HK-2 (cell line): ENCODE measurements at regions not wholly inside any gene's neighbourhood (a gene's known extent, or its start where the extent isn't known, plus 50 kb on each side); places are given as distances from the start of the nearest gene placed in this dataset.

ENCODE experiments used
- DNase-seq: peaks from one replicate; pipeline ENCODE4 v3.0.0-alpha.2; 2018; ENCODE audit not compliant: unreplicated experiment

DNA sequence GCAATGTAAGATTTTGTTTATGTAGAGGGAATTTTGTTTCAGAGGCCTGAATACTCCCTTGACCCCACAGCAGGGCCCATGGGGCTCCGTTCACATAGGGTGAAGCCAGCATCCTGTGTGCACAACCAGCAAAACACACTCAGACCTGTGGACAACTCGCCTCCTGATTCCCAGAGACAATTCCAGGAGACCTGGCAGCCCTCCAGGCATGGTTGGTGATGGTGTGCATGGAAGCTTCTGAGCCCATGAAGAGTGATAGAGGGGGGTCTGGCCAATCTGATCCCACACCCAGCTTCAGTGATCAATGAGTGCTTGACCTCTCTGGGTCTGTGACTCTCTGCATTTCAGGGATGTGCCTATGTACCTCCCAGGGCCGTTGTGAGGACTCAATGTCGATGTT, 91.0 kb upstream of the RAB6C start:
- no peak for DNase-seq

DNA sequence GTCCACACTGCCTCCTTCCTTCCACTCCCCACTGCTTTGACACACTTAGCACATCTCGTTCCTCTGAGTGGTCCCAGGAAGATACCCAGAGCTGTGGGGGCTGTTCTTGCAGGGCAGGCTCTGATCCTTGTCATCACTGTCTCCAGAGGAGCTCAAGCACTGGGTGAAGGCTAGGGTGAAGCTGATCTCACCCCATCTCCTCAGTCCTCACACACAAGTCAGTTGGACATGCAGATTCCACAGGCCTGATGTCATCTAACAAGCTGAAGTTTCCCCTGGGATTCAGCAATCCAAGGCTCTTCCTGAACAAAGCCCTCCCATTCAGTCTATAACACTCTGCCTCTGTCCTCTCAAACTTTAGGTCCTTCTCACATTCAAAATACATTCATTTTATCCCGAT, 90.6 kb upstream of the RAB6C start:
- no peak for DNase-seq

DNA sequence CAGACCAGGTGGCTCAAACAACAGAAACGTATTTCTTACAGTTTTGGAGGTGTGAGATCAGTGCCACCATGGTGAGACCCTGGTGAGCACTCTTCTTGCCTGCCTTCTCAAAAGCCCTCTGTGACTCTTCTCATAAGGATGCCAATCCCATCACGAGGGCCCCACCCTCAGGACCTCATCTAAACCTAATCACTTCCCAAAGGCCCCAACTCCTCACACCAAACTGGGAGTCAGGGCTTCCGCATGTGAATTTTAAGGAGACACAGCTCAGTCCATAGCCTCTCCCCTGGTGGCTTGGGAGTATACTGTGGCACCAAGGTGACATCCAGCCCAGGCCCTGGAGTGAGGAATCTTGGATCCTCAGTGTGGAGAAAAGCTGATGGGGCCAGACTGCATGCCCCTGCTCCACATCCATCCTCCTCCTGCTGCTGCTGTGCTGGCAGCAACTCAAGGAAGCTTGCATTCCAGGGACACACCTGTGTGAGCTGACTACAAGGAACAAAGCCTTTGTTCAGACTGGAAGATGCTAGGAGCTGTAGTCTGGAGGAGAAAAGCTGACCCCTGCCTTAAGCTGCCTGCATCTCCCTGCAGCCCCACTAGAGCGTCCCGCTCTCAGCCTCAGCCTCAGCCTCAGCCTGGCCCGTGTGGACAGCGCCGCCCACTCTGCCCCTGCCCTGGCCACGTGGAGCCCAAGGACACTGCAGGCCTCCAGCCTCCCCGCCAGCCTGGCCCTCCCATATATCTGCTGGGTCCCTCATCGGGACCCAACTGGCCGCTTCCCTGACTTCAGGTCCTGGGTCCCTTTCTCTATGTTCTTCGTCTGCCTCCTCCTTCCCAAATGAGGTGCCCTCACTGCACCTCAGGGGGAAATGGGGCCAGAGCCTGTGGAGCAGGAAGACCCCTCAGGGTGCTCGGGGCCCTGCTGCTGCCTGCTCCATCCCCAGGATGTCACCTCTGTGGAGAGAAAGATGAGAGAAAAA, 87.8 kb upstream of the RAB6C start:
- no peak for DNase-seq

DNA sequence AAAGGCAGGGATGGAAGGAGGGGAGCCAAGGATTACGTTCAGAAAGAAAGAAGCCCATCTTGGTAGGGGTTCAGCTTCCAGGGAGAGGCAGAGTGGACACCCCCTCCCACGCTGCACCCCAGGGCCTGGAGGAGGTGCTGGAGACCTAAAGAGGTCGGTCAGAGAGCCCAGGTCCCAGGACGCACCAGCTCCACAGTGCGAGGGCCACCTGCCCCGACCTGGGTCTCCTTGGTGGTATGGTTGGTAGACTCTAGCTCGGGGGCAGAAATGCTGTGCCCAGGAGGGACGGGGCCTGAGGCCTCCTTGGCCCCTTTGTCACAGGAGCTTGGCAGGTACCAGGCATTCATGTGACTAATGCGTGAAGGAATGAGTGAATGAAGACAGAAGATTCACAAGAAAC, 87.1 kb upstream of the RAB6C start:
- DNase-seq = no peak

DNA sequence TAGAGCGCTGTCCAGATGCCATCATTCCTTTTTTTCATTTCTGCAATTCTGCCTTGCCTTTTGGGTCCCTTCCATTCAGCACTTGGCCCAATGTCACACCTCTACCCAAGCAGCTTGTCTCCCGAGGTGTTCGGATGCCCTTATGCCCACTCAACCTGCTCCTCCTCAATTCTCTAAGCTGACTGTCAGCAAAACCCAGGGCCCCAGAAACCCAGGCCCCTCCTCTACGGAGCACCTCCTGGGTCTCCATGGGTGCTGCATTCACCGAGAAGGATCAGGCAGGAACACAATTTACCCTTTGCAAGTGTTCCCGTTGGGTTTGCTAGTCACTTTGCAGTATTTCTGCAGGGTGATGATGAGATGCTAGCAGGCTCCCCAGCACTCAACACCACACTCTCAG, 86.7 kb upstream of the RAB6C start:
- DNase-seq = no peak

DNA sequence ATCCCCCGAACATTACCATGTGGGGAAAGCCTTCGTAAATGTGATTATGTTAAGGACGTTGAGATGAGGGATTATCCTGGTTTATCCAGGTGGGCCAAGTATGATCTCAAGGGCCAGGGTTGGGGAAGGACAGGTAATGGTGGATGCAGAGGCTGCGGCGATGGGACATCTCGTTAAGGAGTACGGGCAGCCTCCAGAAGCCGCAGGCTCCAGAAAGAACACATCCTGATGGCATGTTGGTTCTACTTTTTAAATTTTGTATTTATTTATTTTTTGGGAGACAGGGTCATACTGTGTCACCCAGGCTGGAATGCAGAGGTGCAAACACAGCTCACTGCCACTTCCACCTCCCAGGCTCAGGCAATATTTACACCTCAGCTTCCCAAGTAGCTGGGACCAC, 86.2 kb upstream of the RAB6C start:
- no peak for DNase-seq

DNA sequence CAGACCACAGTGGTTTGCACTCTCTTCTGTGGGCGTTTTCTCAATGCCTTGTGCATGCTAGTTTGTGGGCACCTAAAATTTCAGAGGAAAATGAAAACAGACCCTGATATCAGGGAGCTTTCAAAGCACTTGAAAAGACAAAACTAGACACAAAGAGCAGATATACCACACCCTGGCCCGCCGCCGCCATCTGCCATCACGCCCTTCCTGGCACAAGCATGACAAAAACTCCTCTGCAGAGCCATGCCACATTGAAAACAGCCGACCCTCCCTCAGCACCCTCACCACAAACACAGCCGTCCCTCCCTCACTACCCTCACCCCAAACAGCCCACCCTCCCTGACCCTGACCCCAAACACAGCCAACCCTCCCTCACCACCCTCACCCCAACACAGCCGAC, 84.8 kb upstream of the RAB6C start:
- no peak for DNase-seq

DNA sequence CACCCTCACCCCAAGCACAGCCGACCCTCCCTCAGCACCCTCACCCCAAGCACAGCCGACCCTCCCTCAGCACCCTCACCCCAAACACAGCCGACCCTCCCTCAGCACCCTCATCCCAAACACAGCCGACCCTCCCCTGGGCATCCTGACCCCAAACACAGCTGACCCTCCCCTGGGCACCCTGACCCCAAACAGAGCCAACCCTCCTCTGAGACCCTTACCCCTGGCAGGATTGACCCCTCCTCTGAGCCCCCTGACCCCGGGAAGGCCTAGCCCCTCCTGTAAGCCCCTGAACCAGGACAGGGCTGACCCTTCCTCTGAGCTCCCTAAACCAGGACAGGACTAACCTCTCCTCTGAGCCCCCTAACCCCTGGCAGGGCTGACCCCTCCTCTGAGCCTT, 84.4 kb upstream of the RAB6C start:
- no peak for DNase-seq

DNA sequence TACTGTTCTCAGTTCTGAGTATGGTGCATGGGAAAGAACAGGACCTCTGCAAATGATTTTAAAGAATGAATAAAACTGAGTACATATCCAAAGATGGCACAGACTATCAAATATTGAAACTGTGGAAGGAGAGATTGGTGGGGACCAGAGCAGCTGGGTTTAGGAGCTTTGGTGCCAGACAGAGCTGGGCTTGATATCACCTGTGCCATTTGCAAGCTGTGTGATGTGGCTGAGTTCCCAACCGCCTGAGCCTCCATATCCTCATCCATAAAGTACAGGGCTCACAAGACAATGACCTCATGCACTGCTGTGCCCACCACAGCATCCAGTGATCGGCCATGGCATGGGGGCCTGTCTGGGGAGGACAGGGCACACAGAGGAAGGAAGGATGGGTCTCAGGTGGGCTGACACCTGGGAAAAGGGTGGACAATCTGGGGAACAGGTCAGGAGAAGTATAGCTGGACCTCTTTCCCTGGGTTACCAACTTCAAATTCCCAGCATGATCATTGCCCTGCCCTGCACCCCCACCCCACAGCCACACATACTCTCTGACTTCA, 83.9 kb upstream of the RAB6C start:
- no peak for DNase-seq

DNA sequence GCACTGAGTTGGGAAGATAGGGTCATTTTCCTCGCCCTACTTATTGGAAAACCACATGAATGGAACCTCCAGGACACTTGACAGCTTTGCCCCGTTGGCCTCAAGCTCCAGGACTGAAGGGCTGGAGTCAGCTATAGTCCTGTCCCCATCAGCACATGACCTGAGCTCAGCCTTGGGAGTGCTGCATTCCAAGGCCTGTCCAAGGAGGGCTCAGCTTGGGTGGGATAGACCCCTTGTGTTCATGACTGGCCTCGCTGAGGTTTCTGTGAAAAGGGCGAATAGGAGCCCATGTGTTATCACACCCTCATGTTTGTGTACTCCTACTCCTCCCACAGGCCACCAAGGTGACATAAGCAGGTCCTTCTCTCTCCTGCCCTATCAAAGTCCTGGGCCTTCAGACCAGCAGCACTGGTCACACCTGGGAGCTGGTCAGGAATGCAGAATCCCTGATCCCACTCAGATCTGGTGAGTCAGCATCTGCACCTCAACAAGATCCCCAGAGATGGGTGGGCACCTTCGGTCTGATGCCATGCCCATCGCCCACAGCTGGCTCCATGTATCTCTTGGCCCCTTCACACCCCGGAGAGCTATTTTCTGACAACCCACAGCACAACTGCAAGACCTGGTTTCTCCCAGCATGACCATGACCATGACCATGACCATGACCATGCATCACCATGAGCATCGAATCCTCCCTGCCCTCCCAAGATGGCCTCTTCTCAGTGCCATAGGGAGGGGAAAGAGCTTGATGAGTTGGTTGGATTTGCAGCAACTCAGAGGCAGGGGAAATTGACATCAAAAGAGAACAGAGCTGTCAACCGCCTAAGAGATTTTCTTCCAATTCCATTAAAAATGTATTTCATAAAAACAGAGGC, 83.0 kb upstream of the RAB6C start:
- no peak for DNase-seq

DNA sequence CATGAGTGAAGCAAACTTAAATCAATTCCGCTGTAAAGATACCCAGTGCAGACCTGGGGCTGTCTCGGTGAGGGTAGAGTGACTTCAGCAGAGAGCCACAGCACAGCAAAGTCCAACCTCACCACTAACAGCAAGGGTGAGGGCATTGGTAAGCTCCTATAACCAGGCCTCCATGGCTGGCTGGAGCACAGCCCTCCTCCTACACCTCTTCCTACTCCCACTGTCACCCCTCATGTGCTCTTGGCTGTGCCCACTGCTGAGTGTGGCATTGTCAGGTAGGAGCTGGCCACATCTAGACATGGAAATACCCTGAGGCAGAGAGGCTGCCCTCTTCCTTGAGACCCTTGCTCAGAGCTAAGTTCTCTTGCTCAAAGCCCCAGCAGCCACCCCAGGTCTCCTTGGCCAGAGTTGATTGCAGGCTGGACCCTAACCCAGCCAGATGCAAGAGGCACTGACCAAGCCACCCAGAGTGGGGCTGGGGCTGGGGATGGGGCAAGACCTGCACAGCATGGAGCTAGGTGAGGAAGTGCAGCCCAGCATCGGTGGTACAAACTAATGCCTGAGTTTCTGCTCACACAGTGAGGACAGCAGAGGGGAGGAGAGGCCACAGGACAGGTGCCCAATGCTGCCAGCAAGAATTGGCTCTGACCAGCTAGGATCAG, 77.6 kb upstream of the RAB6C start:
- DNase-seq = no peak

DNA sequence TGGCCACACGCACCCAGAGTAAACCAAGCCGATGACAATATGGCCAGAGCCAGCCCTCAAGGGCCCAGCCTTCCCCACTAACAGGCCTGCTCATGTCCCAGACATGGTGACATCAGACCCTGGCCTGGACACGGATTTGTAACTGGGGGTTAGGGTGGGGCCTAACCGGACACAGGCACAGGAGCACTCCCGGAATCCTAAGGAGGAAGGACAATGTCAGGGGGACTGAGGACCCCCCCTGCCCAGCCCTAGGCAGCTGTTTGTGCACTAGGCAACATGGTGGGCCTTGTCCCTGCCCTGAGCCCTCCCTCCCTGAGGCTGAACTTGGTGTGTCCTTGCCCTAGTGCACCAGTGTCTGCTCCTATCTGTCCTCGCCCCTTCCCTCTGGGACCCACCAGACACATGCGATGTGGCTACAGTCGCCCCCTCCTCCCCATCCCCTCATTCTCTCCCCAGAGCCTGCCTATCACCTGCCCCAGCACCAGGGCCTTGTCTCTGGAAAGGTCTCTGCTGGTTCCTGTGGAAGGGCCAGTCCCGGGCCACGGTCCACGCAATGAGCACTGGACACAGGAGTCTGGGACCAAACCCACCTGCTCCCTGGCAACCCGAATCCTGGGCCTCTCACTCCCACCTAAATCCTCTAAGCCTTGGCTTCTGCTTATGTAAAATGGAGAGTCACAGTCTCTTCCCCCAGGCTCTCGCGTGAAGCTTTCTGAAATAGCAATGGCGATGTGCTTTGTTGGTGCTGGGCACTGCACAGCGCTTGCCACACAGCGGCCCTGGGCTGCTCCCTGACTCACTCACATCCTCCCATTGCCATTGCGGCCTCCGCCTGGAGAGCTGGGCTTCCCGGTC, 76.5 kb upstream of the RAB6C start:
- DNase-seq = no peak

DNA sequence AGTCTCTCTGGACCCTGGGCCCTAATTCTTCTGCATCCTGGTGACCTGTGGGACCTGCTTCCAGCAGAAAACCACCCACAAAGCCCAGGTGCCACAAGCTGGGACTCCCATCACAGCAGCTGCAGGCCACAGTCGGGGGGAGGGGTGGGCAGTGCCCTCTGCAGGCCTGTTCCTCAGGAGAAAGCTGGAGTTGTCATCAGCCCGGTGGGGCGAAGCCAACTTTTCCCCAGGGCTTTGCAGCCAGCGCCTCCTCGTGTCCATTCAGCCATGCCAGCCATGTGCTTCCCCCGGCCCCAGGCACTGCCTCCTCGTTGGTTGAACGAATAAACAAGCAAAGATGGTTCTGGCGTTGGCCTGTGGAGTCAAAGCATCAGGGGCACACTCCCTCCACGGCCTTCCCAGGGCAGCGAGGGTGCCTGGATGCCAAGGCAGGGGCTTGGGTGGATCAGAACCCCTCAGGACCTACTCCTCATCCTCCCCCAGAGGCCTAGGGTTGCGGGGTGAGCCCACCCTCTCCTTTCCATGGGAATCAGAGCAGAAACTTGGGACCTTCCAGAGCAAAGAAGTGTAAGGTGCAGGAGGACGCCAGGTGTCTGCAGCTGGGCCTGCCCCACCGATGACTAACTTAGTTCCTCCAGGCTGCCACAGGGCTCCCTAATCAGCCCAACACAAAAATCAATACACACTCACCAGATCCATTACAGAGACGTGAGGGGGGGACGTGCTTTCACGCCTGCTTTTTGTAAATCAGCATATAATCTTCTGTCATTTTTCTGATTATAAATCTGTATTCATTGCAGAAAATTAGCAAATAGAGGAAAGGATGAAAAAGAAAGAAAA, 75.7 kb upstream of the RAB6C start:
- DNase-seq = no peak

DNA sequence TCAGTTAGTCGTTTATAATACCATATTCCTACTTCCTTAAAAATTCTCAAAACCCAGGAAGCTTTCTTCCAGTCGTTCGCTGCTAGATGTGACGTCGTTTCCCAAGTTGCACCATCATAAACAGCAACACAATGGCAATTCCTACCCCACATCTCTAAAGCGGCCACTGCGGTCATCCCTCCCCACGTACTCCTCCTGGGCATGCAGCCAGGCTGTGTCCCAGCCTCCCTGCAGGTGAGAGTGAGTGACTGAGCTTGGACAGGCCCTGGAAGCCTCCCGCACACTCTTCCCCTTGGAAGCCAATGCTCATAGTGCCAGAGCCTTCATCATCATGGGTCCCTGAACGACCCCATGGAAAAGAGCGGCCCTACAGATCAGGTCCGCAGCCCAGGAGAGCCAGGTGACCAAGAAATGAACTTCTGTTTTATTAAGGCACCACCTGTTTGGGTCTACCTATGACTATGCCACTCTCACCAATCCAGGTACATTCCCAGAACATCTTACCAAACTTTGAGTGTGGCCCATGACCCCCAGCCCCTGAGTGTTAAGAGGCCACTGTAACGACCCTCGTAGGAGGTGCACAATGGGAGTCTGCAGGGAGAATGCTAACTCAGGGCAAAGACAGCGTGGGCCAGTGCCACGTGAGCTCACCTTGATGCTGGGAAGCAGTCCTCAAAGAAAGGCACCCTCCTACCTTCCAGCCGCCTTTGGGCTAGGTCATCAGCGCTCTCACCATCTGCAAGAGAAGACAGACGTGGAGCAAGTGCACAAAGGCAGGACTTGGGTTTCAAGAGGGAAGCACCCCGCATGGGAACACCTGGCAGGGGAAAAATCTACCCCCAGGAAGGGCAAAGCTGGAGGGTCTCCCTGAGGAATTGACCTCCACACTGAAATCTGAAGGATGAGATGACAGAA, 74.7 kb upstream of the RAB6C start:
- no peak for DNase-seq

DNA sequence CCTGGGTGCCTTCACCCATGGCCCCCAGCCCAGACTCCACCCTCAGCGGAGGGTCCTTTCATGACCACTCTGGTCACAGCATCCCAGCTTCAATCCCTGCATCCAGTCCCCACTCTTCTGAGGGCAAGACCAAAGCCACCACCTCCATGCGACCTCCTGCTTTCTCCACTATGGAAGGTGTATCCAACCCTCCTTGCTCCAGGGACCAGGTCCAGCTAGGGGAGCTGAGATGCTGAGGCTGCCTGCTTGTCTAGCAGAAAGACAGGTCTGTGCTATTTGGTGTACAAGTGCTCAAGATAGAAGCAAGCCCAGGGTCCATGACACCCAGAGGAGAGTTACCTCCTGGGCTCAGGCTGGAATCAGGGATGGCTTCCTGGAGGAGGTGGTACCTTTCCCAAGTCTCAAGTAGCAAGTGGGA, 73.8 kb upstream of the RAB6C start:
- no peak for DNase-seq

DNA sequence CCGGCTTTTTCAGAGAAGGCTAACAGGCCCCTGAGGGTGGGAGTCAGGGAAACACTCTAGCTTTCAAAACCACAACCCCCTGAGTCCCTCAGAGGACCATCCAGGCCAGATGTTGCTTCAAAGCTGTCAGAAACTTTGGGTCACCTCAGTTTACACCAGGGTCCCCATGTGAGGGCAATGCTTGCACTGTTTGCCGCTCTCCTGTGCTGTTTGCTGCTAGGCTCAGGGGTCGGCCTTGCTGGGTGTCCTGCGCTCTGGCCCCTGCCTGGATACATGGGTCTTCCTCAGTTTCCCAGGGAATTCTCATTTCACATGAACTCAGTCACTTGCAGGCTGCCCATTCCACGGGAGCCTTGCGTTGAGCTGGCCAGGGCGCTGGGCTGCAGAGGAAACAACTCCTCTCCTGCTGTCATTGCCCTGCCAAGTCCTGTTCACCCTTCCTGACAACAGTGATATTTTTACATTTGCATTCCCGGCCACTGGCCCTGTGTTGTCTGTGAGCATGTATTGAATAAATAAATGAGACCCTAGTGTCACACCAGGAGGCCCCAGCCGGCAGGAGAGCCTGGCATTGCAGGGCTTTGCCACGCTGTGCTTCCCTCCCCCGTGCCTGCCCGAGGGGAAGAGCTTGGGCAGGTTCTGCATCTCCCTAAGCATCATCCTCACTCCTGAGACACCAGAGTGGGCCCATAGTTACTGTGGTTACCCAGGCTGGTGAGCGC, 73.2 kb upstream of the RAB6C start:
- DNase-seq = no peak

DNA sequence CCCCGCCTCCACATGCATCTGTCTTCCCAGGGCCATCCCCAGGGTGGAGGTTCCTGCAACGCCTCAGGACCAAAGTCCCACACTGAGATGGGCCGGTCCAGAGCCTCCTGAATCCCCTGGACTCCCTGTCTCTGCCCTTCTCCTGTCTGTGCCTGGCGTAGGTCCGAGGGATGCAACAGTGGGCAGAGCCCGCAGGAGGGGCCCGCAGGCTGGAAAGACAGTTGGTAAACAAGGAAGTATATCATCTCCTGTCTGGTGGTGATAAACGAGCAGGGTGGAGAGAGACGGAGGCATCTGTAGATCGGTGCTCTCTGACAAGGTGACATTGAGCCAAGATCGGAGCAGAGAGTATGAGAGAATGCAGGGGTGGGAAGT, 72.6 kb upstream of the RAB6C start:
- DNase-seq = no peak

DNA sequence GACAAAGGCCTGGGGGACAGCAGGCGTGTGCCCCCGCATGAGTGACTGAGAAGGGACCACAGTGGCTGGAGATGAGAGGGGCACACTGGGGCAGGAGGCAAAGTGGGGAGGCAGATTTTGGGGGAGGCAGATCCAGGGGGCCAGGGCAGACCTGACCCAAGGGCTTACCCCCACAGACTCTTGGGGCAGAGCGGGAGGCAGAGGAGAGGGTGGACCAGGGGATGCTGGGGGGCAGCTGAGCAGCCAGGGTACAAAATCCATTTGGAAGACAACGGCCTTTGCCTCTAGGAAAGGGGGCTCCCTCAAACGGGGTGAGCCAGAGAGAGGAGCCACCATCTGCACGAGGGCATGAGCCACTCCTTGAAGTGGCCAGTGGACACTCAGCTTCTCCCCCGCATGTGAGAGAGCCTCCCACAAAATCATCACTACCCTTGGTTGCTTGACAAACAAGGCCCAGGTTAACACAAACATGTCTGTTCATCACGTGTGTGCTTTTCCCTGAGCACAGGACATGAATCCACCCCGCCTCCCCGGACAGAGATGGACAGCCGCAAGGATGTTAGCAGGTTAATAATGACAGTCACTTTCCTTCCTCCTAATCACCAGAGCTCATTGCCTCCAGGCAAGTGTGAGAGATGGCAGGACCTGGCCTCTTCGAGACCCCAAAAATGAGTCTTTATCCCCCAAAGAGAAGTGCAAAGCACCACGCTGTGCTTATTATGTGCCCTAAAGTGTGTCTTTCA, 72.0 kb upstream of the RAB6C start:
- no peak for DNase-seq
